ENCODE measurements at regions not wholly inside any gene's neighbourhood (a gene's known extent, or its start where the extent isn't known, plus 50 kb on each side); places are given as distances from the start of the nearest gene placed in this dataset.

DNA sequence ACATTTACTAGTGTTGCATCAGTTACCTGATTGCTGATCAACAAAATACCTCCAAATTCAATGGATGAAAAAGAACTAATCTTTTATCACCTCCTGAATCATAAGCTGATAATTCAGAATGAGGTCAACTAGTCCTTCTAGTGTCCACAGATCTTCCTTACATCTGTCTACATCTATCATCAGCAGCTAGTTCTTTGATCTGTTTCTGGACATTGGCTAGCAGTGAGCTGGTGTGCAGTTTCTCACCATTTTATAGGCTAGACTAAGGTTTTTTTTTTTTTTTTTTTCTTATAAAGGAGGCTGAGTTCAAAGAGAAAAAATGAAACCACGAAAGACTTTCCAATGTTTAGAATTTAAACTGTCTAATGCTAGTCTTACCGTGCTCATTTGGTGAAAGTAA lies 534.3 kb upstream of the ST8SIA4 start:
- TF ChIP-seq, protein P1, sequence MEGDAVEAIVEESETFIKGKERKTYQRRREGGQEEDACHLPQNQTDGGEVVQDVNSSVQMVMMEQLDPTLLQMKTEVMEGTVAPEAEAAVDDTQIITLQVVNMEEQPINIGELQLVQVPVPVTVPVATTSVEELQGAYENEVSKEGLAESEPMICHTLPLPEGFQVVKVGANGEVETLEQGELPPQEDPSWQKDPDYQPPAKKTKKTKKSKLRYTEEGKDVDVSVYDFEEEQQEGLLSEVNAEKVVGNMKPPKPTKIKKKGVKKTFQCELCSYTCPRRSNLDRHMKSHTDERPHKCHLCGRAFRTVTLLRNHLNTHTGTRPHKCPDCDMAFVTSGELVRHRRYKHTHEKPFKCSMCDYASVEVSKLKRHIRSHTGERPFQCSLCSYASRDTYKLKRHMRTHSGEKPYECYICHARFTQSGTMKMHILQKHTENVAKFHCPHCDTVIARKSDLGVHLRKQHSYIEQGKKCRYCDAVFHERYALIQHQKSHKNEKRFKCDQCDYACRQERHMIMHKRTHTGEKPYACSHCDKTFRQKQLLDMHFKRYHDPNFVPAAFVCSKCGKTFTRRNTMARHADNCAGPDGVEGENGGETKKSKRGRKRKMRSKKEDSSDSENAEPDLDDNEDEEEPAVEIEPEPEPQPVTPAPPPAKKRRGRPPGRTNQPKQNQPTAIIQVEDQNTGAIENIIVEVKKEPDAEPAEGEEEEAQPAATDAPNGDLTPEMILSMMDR (IDR thresholded peaks at IDR 0.05) = no peak

DNA sequence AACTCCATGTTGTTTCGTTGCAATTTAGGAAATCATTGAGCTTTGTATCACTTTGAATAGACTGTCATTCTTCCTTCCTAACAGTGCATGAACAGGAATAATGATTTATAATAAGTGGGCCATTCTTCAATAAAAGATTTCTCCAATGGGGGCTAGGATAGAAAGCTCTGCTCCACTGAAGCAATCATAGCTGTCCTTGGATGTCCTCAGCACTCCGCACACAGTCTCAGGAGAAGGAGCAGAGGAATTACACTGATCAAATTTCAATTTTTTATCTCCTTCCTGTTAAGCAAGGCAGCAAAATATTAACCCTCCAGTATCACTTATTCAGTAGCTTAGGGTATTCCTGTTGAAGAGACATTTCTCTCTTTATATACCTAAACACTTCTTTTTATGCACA lies 532.7 kb upstream of the ST8SIA4 start:
- TF ChIP-seq, protein P1 (IDR thresholded peaks at IDR 0.05) = no peak

DNA sequence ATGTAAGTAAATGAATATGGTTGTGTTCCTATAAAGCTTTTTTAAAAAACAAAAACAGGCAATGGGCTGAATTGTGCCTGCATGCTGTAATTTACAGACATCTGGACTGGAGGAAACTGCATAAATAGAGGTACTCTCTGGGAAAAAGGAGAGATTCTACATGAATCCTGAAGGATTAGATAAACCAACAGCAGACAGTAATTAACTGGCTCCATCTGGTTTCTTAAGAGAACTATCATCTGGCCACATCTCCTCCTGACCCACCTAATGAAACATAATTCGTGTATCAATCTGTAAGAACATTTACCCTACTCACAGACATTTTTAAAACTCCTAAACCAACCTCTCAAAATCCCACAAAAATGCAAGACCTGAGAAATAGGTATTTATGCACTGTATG lies 528.1 kb upstream of the ST8SIA4 start:
- TF ChIP-seq, protein P1 (IDR thresholded peaks at IDR 0.05) = no peak

DNA sequence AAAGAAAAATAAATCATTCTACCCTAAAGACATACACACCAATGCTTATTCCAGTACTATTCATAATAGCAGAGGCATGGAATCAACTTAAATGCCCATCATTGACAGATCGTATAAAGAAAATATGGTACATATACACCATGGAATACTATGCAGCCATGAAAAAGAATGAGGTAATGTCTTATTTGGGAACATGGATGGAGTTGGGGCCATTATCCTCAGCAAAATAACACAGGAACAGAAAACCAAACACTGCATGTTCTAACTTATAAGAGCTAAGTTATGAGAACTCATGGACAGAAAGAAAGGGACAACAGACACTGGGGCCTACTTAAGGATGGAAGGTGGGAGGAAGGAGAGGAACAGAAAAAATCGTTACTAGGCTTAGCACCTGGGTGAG lies 527.5 kb upstream of the ST8SIA4 start:
- TF ChIP-seq, protein P1 (IDR thresholded peaks at IDR 0.05) = no peak

DNA sequence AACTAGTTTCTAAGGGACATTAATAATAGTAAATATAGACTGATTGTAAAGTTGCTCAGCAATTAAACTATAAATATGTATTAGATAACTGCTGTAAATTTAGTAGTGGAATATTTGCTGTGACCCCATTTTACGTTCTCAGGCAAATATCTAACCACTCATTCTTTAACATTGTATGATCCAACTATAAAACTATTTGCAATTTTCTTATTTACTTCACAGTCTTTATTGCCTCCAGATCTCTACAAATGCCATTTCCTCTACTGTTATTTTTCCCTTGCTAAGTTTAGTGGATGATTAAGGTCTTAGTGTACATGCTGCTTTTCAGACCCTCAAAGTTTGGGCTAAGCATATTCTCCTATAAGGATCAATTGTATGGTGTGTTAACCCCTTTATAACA lies 526.2 kb upstream of the ST8SIA4 start:
- TF ChIP-seq, protein P1 (IDR thresholded peaks at IDR 0.05) = no peak

DNA sequence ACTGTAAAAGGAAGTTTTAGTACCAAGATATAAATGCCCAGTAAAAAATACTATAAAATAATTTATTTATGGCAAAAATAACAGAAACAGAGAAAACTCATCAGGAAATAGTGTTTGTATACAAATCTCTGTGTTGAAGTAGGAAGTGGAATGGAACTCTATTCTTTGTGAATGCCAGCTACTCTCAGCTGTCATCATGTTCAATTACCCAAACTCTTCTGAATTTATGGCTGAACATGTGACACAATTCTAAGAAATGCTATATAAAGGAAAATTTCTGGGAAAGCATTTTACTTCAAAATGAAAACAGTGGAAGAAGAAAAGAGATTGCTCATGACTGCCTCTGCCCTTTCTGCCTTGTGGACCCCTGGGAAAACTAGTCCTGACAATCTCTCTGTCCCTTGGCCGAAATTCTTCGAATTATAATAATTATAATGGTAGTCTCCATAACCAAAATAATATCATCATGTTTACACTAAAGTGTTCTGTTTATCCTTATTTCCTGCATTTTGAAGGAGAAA lies 522.3 kb upstream of the ST8SIA4 start:
- TF ChIP-seq, protein P1 (IDR thresholded peaks at IDR 0.05) = no peak

DNA sequence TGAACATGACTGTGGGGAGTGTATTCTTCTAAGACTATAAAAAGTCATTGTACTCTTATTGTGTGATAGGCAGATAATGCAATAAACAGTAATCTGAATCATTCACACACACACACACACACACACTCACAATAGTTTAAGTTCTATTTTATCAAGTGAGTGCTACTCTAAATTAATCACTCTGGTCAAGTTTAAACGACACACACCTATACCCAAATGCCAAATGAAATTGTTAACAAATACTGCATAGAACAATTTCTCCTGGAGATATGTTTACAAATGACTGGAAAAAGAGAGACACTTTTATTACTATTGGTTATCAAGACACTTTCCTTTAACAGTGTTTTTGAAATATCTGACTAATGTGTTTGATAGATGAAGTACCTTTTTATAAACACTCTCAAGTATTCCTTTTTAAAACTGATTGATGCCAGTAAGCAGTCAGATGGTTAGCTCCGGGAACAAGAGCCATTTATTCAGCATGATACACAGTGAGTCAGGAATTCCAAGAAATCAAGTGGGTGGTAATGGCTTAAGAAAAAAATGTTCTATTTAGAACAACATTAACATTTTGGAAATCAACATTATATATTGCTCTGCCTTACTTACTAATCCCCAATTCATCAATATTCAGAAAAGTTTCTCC lies 521.6 kb upstream of the ST8SIA4 start:
- TF ChIP-seq, protein P1 (IDR thresholded peaks at IDR 0.05) = no peak

DNA sequence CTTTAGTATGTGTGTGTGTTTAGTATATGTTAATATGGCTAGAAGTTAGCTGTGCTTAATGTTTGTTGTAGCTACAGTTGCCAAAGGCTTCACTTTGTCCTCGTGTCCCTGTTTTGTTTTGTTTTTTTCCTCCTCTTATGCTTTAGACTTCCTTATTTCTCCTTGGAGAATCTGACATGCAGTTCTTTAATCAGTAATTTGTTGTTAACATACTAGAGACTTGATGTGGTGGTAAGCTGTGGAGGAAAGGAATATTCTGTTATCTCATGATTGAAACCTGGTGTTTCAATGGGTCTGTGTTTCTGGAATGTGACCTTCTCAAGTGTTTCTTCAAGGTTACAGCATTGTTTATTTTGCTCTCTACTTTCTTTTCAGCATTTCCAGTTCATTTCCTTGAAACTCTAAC lies 515.6 kb upstream of the ST8SIA4 start:
- TF ChIP-seq, protein P1 (IDR thresholded peaks at IDR 0.05) = no peak
